GM13976 (cell line): ENCODE measurements at regions not wholly inside any gene's neighbourhood (a gene's known extent, or its start where the extent isn't known, plus 50 kb on each side); places are given as distances from the start of the nearest gene placed in this dataset.

Source experiments
- DNase-seq: peaks from one replicate; pipeline ENCODE4 v3.0.0; 2012; ENCODE audit warnings: low spot score
- CTCF ChIP-seq: IDR thresholded peaks from 2 replicates; pipeline ENCODE4 v1.5.1; 2012; ENCODE audit warnings: borderline replicate concordance, mild to moderate bottlenecking; ENCODE audit not compliant: insufficient read depth; ENCODE audit errors: extremely low read depth, missing control alignments, control extremely low read depth
- in situ Hi-C: fragments of 300-500 bp; cut with MboI; formaldehyde crosslinking; loops from one replicate; pipeline ENCODE4 v1.12.0; 2022; ENCODE audit warnings: low sequenced_read_pairs, mixed read lengths, inconsistent platforms; ENCODE audit not compliant: unreplicated experiment

- no peak for DNase-seq
- in situ Hi-C loops, result no loop called here
- TF ChIP-seq CTCF, result no peak
Measured at GRCh38 chr14:64646103-64646502, 58.1 kb upstream of the PLEKHG3 start.

GRCh38 chr14:64649383-64649998, 54.7 kb upstream of the PLEKHG3 start:
- no peak for TF ChIP-seq CTCF
- no peak for DNase-seq
- in situ Hi-C loops, result no loop called here

GRCh38 chr14:64653900-64654245, 50.4 kb upstream of the PLEKHG3 start:
- DNase-seq, result no peak
- no peak for TF ChIP-seq CTCF
- in situ Hi-C loops, result no loop called here

GRCh38 chr14:64654246-64654900, 49.9 kb upstream of the PLEKHG3 start:
- in situ Hi-C loops, result no loop called here
- no peak for TF ChIP-seq CTCF
- DNase-seq, result no peak
